Right lobe of liver (tissue), 6 donors: ENCODE measurements at regions not wholly inside any gene's neighbourhood (a gene's known extent, or its start where the extent isn't known, plus 50 kb on each side); places are given as distances from the start of the nearest gene placed in this dataset.

Experiments used
- ATAC-seq, 4 donors: fragments of 200-7000 bp; cut with Tn5 transposase; one replicate each; pipeline ENCODE4 v1.9.1; 2020; ENCODE audit warnings: mild to moderate bottlenecking in 4 of 4, moderate library complexity in 4 of 4
- DNase-seq, 3 donors: peaks; one replicate each; pipeline ENCODE4 v3.0.0-alpha.2; 2020
- H3K27ac ChIP-seq, 3 donors: fragments of 200-600 bp; one replicate each; pipeline ENCODE4 v1.8.0; 2022
- H3K27me3 ChIP-seq, 2 donors: fragments of 200-600 bp; one replicate each; pipeline ENCODE4 v1.8.0; 2022
- H3K36me3 ChIP-seq, 4 donors: fragments of 200-600 bp; sonication (generic) in 1 of 4; one replicate each; pipeline versions ENCODE4 v1.5.1 to v1.8.0; 2017 to 2022; ENCODE audit warnings: control low read depth in 1 of 4
- H3K4me1 ChIP-seq, 4 donors: fragments of 200-600 bp; sonication (generic) in 1 of 4; one replicate each; pipeline versions ENCODE4 v1.5.1 to v1.8.0; 2017 to 2022; ENCODE audit warnings: control low read depth in 1 of 4
- H3K4me3 ChIP-seq, 3 donors: fragments of 200-600 bp; one replicate each; pipeline ENCODE4 v1.8.0; 2022
- H3K9me3 ChIP-seq, 4 donors: fragments of 200-600 bp; sonication (generic) in 1 of 4; one replicate each; pipeline versions ENCODE4 v1.5.1 to v1.8.0; 2017 to 2022; ENCODE audit warnings: control low read depth in 1 of 4
- CTCF ChIP-seq, 4 donors: fragments of 200-600 bp in 3 of 4; fragments of 450-650 bp in 1 of 4; IDR thresholded peaks; one replicate each; pipeline versions ENCODE4 v1.5.1 to v1.8.0; 2016 to 2022; ENCODE audit warnings: antibody characterized with exemption in 4 of 4, mild to moderate bottlenecking in 2 of 4
- POLR2A ChIP-seq: fragments of 450-650 bp; IDR thresholded peaks from one replicate; pipeline ENCODE4 v1.6.1; 2017; ENCODE audit warnings: antibody characterized with exemption, mild to moderate bottlenecking
- WGBS: methylation state at CpG from one replicate; pipeline ENCODE4 v1.1.6; 2018; ENCODE audit warnings: low coverage, low lambda C conversion rate; ENCODE audit not compliant: insufficient coverage; ENCODE audit errors: missing lambda C conversion rate; 5-methylcytosine and 5-hydroxymethylcytosine counted together
- intact Hi-C, 2 donors: fragments of 100-400 bp; cut with DNase I; formaldehyde crosslinking; loops; one replicate each; pipeline versions ENCODE4 v1.11.2 to v1.14.1; 2022
- donor health status: DM: no; HTN: yes; CAD: no.
- donor health status: DM: no; HTN: no; CAD: no.
- donor health status: DM: no; HTN: no; CAD: no.
- donor health status: DM: no; HTN: yes; CAD: no.
- donor health status: DM: no; HTN: yes; CAD: no.

- no peaks in the 10 kb centered on the region for H3K9me3 ChIP-seq
- no peak overlapping the region for H3K27ac ChIP-seq
- H3K4me3 ChIP-seq: no peak overlapping the region
- no peak for DNase-seq
- TF ChIP-seq CTCF (IDR thresholded peaks at IDR 0.05) (no peak), POLR2A (no peak)
- ATAC-seq: no peak
- no peaks in the 10 kb centered on the region for H3K27me3 ChIP-seq
- WGBS: 89% methylated on average over 3 of the region's 6 CpGs
- H3K36me3 ChIP-seq: no peaks in the 10 kb centered on the region
- peaks cover 0 to 12% (median 6%) of the 10 kb centered on the region in 4 donors for H3K4me1 ChIP-seq
- intact Hi-C loops: no loop called here
Observed at GRCh38 chr1:10852486-10852885, 56.0 kb upstream of the CASZ1 start.

GRCh38 chr1:10852998-10853520 lies 56.6 kb upstream of the CASZ1 start:
- Histone ChIP-seq H3K27me3 (no peaks in the 10 kb centered on the region), H3K4me3 (no peak overlapping the region), H3K36me3 (no peaks in the 10 kb centered on the region), H3K9me3 (no peaks in the 10 kb centered on the region), H3K4me1 (peaks cover 0 to 8% (median 3%) of the 10 kb centered on the region in 4 donors), H3K27ac (no peak overlapping the region)
- WGBS: 84% methylated on average over 6 of the region's 6 CpGs
- no peak for ATAC-seq
- no peak for DNase-seq
- no peak for TF ChIP-seq POLR2A
- no peak for TF ChIP-seq CTCF (IDR thresholded peaks at IDR 0.05)
- intact Hi-C loops: no loop called here

- no peaks in the 10 kb centered on the region for H3K27me3 ChIP-seq
- no peak for TF ChIP-seq CTCF (IDR thresholded peaks at IDR 0.05)
- no peak for TF ChIP-seq POLR2A
- no peak overlapping the region for H3K4me3 ChIP-seq
- no peaks in the 10 kb centered on the region for H3K36me3 ChIP-seq
- H3K9me3 ChIP-seq: no peaks in the 10 kb centered on the region
- DNase-seq (no peak), ATAC-seq (no peak)
- H3K4me1 ChIP-seq: peaks cover 0 to 3% (median under 1%) of the 10 kb centered on the region in 4 donors
- H3K27ac ChIP-seq: no peak overlapping the region
- intact Hi-C loops: no loop called here
- 80% methylated on average over 2 of the region's 2 CpGs for WGBS
Observed at GRCh38 chr1:10853701-10854100, 57.3 kb upstream of the CASZ1 start.

GRCh38 chr1:10854856-10855459 lies 58.5 kb upstream of the CASZ1 start:
- Histone ChIP-seq H3K27ac (no peak overlapping the region), H3K27me3 (no peaks in the 10 kb centered on the region), H3K9me3 (no peaks in the 10 kb centered on the region), H3K4me3 (no peak overlapping the region), H3K36me3 (no peaks in the 10 kb centered on the region), H3K4me1 (no peaks in the 10 kb centered on the region)
- TF ChIP-seq CTCF (IDR thresholded peaks at IDR 0.05): no peak
- TF ChIP-seq POLR2A: no peak
- no peak for DNase-seq
- ATAC-seq: no peak
- intact Hi-C loops: no loop called here
- 85% methylated on average over 9 of the region's 10 CpGs for WGBS
